CD4-positive, alpha-beta T cell (primary cell): ENCODE measurements at regions not wholly inside any gene's neighbourhood (a gene's known extent, or its start where the extent isn't known, plus 50 kb on each side); places are given as distances from the start of the nearest gene placed in this dataset.

Source experiments
- ATAC-seq: fragments of 200-7000 bp; cut with Tn5 transposase; one replicate; pipeline ENCODE4 v1.10.0; 2022; ENCODE audit warnings: mild to moderate bottlenecking; ENCODE audit not compliant: poor library complexity
- CTCF ChIA-PET: fragments of 350-600 bp; sonication (Branson Sonifier 250); formaldehyde crosslinking; loops from one replicate; lab custom pipeline; 2021; ENCODE audit warnings: antibody characterized with exemption, inconsistent platforms; lab: Charles Lee
- POLR2A ChIA-PET: fragments of 350-600 bp; sonication (Branson Sonifier 250); formaldehyde crosslinking; loops from one replicate; lab custom pipeline; 2021; ENCODE audit warnings: antibody characterized with exemption, inconsistent platforms; lab: Charles Lee
- DNase-seq, 14 experiments: peaks; one replicate each; pipeline ENCODE4 v3.0.0-alpha.2; 2013 to 2020; ENCODE audit warnings: mixed read lengths in 2 of 14
- H3K27ac ChIP-seq, 2 donors: one replicate each; pipeline versions ENCODE4 v1.5.1 to v1.7.0; 2013; ENCODE audit warnings: low read length in 2 of 2, low read depth in 1 of 2, mild to moderate bottlenecking in 1 of 2
- H3K27me3 ChIP-seq, 2 experiments: 1 replicate in 1 of 2; 2 replicates in 1 of 2; pipeline versions ENCODE4 v1.6.1 to v1.7.0; 2013; ENCODE audit warnings: low read length in 2 of 2, control low read depth in 1 of 2, mild to moderate bottlenecking in 1 of 2, moderate library complexity in 1 of 2; ENCODE audit not compliant: insufficient read depth in 2 of 2, control insufficient read depth in 1 of 2
- H3K36me3 ChIP-seq: one replicate; pipeline ENCODE4 v1.6.1; 2013; ENCODE audit warnings: low read length, control low read depth; ENCODE audit not compliant: insufficient read depth
- H3K4me1 ChIP-seq: one replicate; pipeline ENCODE4 v1.6.1; 2013; ENCODE audit warnings: low read length, control low read depth; ENCODE audit not compliant: insufficient read depth
- H3K4me3 ChIP-seq: one replicate; pipeline ENCODE4 v1.5.1; 2013; ENCODE audit warnings: mild to moderate bottlenecking, low read length, moderate library complexity
- H3K9me3 ChIP-seq, 2 experiments: 1 replicate in 1 of 2; 2 replicates in 1 of 2; pipeline versions ENCODE4 v1.6.1 to v1.7.0; 2013; ENCODE audit warnings: low read length in 2 of 2, mild to moderate bottlenecking in 2 of 2, control low read depth in 1 of 2, moderate library complexity in 1 of 2; ENCODE audit not compliant: control insufficient read depth in 1 of 2, insufficient read depth in 1 of 2
- H3K27ac Mint-ChIP-seq: one replicate; pipeline ENCODE4 v1.8.0; 2020; ENCODE audit warnings: mixed read lengths
- H3K27me3 Mint-ChIP-seq: one replicate; pipeline ENCODE4 v1.8.0; 2021; ENCODE audit warnings: mixed read lengths
- H3K36me3 Mint-ChIP-seq: one replicate; pipeline ENCODE4 v1.8.0; 2021; ENCODE audit warnings: low read depth, mixed read lengths
- H3K4me1 Mint-ChIP-seq: one replicate; pipeline ENCODE4 v1.8.0; 2021; ENCODE audit warnings: low read depth, mixed read lengths
- H3K4me3 Mint-ChIP-seq: one replicate; pipeline ENCODE4 v1.8.0; 2020; ENCODE audit warnings: mild to moderate bottlenecking, mixed read lengths
- H3K9me3 Mint-ChIP-seq: one replicate; pipeline ENCODE4 v1.8.0; 2020; ENCODE audit warnings: mixed read lengths
- CTCF ChIP-seq: fragments of 200-600 bp; IDR thresholded peaks from one replicate; pipeline ENCODE4 v1.8.0; 2022; ENCODE audit warnings: antibody characterized with exemption, mild to moderate bottlenecking
- intact Hi-C, 2 experiments: fragments of 100-400 bp; cut with DNase I in 1 of 2; cut with micrococcal nuclease in 1 of 2; formaldehyde crosslinking; loops; one replicate each; pipeline versions ENCODE4 v1.15.1 to v1.9.0; 2023 to 2025; cut with DNase I, micrococcal nuclease

GRCh38 chr10:128573986-128574385 is 447.8 kb upstream of the MKI67 start:
- Histone ChIP-seq H3K9me3 (peaks cover 0 to 15% of the 10 kb centered on the region in 2 experiments), H3K4me3 (no peak overlapping the region), H3K27me3 (no peaks in the 10 kb centered on the region), H3K27ac (no peak overlapping the region), H3K4me1 (no peaks in the 10 kb centered on the region), H3K36me3 (no peaks in the 10 kb centered on the region)
- no peak for ATAC-seq
- POLR2A ChIA-PET = no interaction called here
- Mint-ChIP-seq H3K4me1 (no peaks in the 10 kb centered on the region), H3K27ac (no peak overlapping the region), H3K9me3 (no peaks in the 10 kb centered on the region), H3K4me3 (no peak overlapping the region), H3K27me3 (no peaks in the 10 kb centered on the region), H3K36me3 (no peaks in the 10 kb centered on the region)
- CTCF ChIA-PET = no interaction called here
- intact Hi-C loops = no loop called here
- no peak for TF ChIP-seq CTCF
- no peak for DNase-seq

GRCh38 chr10:128574581-128575210 is 448.5 kb upstream of the MKI67 start:
- H3K4me1 ChIP-seq = no peaks in the 10 kb centered on the region
- Mint-ChIP-seq H3K27ac (no peak overlapping the region), H3K4me1 (no peaks in the 10 kb centered on the region), H3K27me3 (no peaks in the 10 kb centered on the region), H3K9me3 (no peaks in the 10 kb centered on the region), H3K36me3 (no peaks in the 10 kb centered on the region), H3K4me3 (no peak overlapping the region)
- DNase-seq (no peak), ATAC-seq (no peak)
- H3K9me3 ChIP-seq = peaks cover 0 to 12% of the 10 kb centered on the region in 2 experiments
- H3K36me3 ChIP-seq = no peaks in the 10 kb centered on the region
- no peaks in the 10 kb centered on the region for H3K27me3 ChIP-seq
- intact Hi-C loops = no loop called here
- H3K27ac ChIP-seq = no peak overlapping the region
- POLR2A ChIA-PET = no interaction called here
- TF ChIP-seq CTCF = no peak
- no peak overlapping the region for H3K4me3 ChIP-seq
- CTCF ChIA-PET = no interaction called here

DNA sequence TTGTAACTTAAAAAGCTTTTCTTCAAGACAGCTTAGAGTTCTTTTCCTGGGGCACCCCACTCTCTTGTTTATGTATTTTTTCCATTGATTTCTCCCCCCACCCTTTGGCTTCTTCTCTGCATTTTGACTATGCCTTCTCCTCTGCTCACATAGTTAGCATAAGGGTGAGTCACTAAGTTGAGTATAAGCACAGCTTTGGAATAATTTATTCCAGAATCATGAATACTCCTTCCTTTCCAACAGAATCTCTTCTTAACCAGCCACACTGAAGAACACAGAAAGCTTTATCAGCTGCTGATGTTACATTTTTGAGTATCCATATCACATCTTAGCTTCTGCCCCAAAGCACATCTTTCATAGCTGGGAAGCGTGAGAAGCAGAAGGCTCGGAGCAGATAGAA is 449.5 kb upstream of the MKI67 start:
- DNase-seq (no peak), ATAC-seq (no peak)
- H3K4me3 Mint-ChIP-seq = no peak overlapping the region
- no peak overlapping the region for H3K27ac Mint-ChIP-seq
- H3K4me1 Mint-ChIP-seq = no peaks in the 10 kb centered on the region
- no peaks in the 10 kb centered on the region for H3K27me3 Mint-ChIP-seq
- ChIA-PET CTCF (no interaction called here), POLR2A (no interaction called here)
- intact Hi-C loops = no loop called here
- Histone ChIP-seq H3K4me1 (no peaks in the 10 kb centered on the region), H3K27me3 (no peaks in the 10 kb centered on the region), H3K9me3 (peaks cover 0 to 11% of the 10 kb centered on the region in 2 experiments), H3K4me3 (no peak overlapping the region), H3K36me3 (no peaks in the 10 kb centered on the region), H3K27ac (no peak overlapping the region)
- no peaks in the 10 kb centered on the region for H3K36me3 Mint-ChIP-seq
- TF ChIP-seq CTCF = no peak
- no peaks in the 10 kb centered on the region for H3K9me3 Mint-ChIP-seq
